Prostate gland (tissue), 2 donors: ENCODE measurements at regions not wholly inside any gene's neighbourhood (a gene's known extent, or its start where the extent isn't known, plus 50 kb on each side); places are given as distances from the start of the nearest gene placed in this dataset.

Experiments
- DNase-seq: peaks from one replicate; pipeline ENCODE4 v3.0.0-alpha.2; 2019; ENCODE audit warnings: low spot score
- H3K27ac ChIP-seq, 2 donors: fragments of 200-600 bp; sonication (generic); 2 replicates each; pipeline ENCODE4 v1.5.1; 2017 to 2019
- H3K27me3 ChIP-seq: fragments of 200-600 bp; sonication (generic); replicated peaks from 2 replicates; pipeline ENCODE4 v1.5.1; 2019; ENCODE audit not compliant: insufficient read depth
- H3K36me3 ChIP-seq, 2 donors: fragments of 200-600 bp; sonication (generic); 1 replicate in 1 of 2; 2 replicates in 1 of 2; pipeline versions ENCODE4 v1.5.1 to v1.8.1; 2017 to 2019
- H3K4me1 ChIP-seq: fragments of 200-600 bp; sonication (generic); replicated peaks from 2 replicates; pipeline ENCODE4 v1.5.1; 2019
- H3K4me3 ChIP-seq, 2 donors: fragments of 200-600 bp; sonication (generic); 2 replicates each; pipeline ENCODE4 v1.5.1; 2017 to 2019
- H3K9me3 ChIP-seq: fragments of 200-600 bp; sonication (generic); 2 replicates; pipeline ENCODE4 v1.5.1; 2017
- CTCF ChIP-seq, 4 experiments: fragments of 200-600 bp in 2 of 4; fragments of 450-650 bp in 2 of 4; sonication (generic) in 2 of 4; IDR thresholded peaks; 1 replicate in 3 of 4; 2 replicates in 1 of 4; pipeline ENCODE4 v1.5.1; 2016 to 2019; ENCODE audit warnings: antibody characterized with exemption in 4 of 4, mild to moderate bottlenecking in 2 of 4, moderate library complexity in 2 of 4
- POLR2A ChIP-seq: fragments of 450-650 bp; IDR thresholded peaks from one replicate; pipeline ENCODE4 v1.6.1; 2016; ENCODE audit warnings: antibody characterized with exemption, mild to moderate bottlenecking
- POLR2AphosphoS5 ChIP-seq: sonication (generic); formaldehyde crosslinking; IDR thresholded peaks from one replicate; pipeline ENCODE4 v1.6.1; 2017; ENCODE audit warnings: antibody characterized with exemption
- WGBS: methylation state at CpG from one replicate; pipeline ENCODE4 v1.1.5; 2018; 5-methylcytosine and 5-hydroxymethylcytosine counted together
- intact Hi-C: fragments of 100-400 bp; cut with DNase I; formaldehyde crosslinking; loops from one replicate; pipeline ENCODE4 v1.14.2; 2022

GRCh38 chr4:126890383-126890782, 742.4 kb upstream of the INTU start:
- intact Hi-C loops = no loop called here
- Histone ChIP-seq H3K4me3 (no peak overlapping the region), H3K27ac (no peak overlapping the region), H3K4me1 (no peaks in the 10 kb centered on the region), H3K27me3 (no peaks in the 10 kb centered on the region), H3K9me3 (no peaks in the 10 kb centered on the region), H3K36me3 (no peaks in the 10 kb centered on the region)
- DNase-seq = no peak
- no peak for TF ChIP-seq CTCF (IDR thresholded peaks at IDR 0.05)
- no peak for TF ChIP-seq POLR2A
- no peak for TF ChIP-seq POLR2AphosphoS5

GRCh38 chr4:126890994-126891393, 741.8 kb upstream of the INTU start:
- 52% methylated on average over 3 of the region's 3 CpGs for WGBS
- Histone ChIP-seq H3K27me3 (no peaks in the 10 kb centered on the region), H3K27ac (no peak overlapping the region), H3K9me3 (no peaks in the 10 kb centered on the region), H3K4me1 (no peaks in the 10 kb centered on the region), H3K36me3 (no peaks in the 10 kb centered on the region), H3K4me3 (no peak overlapping the region)
- TF ChIP-seq POLR2AphosphoS5 (no peak), POLR2A (no peak), CTCF (IDR thresholded peaks at IDR 0.05) (no peak)
- intact Hi-C loops = no loop called here
- no peak for DNase-seq

- intact Hi-C loops = no loop called here
- 83% methylated on average over 1 of the region's 1 CpG for WGBS
- Histone ChIP-seq H3K27ac (no peak overlapping the region), H3K4me3 (no peak overlapping the region), H3K27me3 (no peaks in the 10 kb centered on the region), H3K36me3 (no peaks in the 10 kb centered on the region), H3K9me3 (no peaks in the 10 kb centered on the region), H3K4me1 (no peaks in the 10 kb centered on the region)
- DNase-seq = no peak
- no peak for TF ChIP-seq POLR2AphosphoS5
- TF ChIP-seq CTCF (IDR thresholded peaks at IDR 0.05) = no peak
- no peak for TF ChIP-seq POLR2A
Observed at GRCh38 chr4:126894963-126895362, 737.8 kb upstream of the INTU start.

- H3K36me3 ChIP-seq = no peaks in the 10 kb centered on the region
- no peak for TF ChIP-seq POLR2AphosphoS5
- TF ChIP-seq CTCF (IDR thresholded peaks at IDR 0.05) = no peak
- no peak for TF ChIP-seq POLR2A
- no peaks in the 10 kb centered on the region for H3K4me1 ChIP-seq
- no peak overlapping the region for H3K27ac ChIP-seq
- DNase-seq = no peak
- WGBS = 85% methylated on average over 2 of the region's 2 CpGs
- no peaks in the 10 kb centered on the region for H3K27me3 ChIP-seq
- H3K4me3 ChIP-seq = no peak overlapping the region
- intact Hi-C loops = no loop called here
- H3K9me3 ChIP-seq = no peaks in the 10 kb centered on the region
Observed at GRCh38 chr4:126895988-126896570, 736.7 kb upstream of the INTU start.

GRCh38 chr4:126897038-126897437, 735.7 kb upstream of the INTU start:
- TF ChIP-seq POLR2AphosphoS5 = no peak
- no peak for TF ChIP-seq CTCF (IDR thresholded peaks at IDR 0.05)
- TF ChIP-seq POLR2A = no peak
- Histone ChIP-seq H3K4me1 (no peaks in the 10 kb centered on the region), H3K9me3 (no peaks in the 10 kb centered on the region), H3K27me3 (no peaks in the 10 kb centered on the region), H3K27ac (no peak overlapping the region), H3K4me3 (no peak overlapping the region), H3K36me3 (no peaks in the 10 kb centered on the region)
- intact Hi-C loops = no loop called here
- WGBS = 98% methylated on average over 3 of the region's 3 CpGs
- no peak for DNase-seq
